HEK293 (cell line): ENCODE measurements at regions not wholly inside any gene's neighbourhood (a gene's known extent, or its start where the extent isn't known, plus 50 kb on each side); places are given as distances from the start of the nearest gene placed in this dataset.

Experiments used
- CTCF ChIA-PET: fragments of 350-600 bp; formaldehyde crosslinking; extraction: SDS; loops from one replicate; lab custom pipeline; 2021; ENCODE audit warnings: antibody characterized with exemption; lab: Yijun Ruan, JAX
- POLR2A ChIA-PET: fragments of 300-600 bp; formaldehyde crosslinking; extraction: SDS; loops from one replicate; lab custom pipeline; 2020; ENCODE audit warnings: antibody characterized with exemption, inconsistent platforms; lab: Yijun Ruan, JAX
- H3K27ac ChIP-seq: fragments of 200-500 bp; sonication (Bioruptor generic); 2 replicates; pipeline ENCODE4 v1.5.1; 2014; ENCODE audit warnings: low read depth, low read length, control low read depth, inconsistent platforms; ENCODE audit errors: extremely low read depth
- H3K36me3 ChIP-seq, 2 experiments: fragments of 200-500 bp in 1 of 2; sonication (Bioruptor generic) in 1 of 2; 1 replicate in 1 of 2; 2 replicates in 1 of 2; pipeline ENCODE4 v1.5.1; 2014 to 2017; ENCODE audit warnings: inconsistent platforms in 2 of 2, low read length in 2 of 2; ENCODE audit not compliant: control insufficient read depth in 2 of 2, insufficient read depth in 1 of 2
- H3K4me1 ChIP-seq: fragments of 200-500 bp; sonication (Bioruptor generic); 2 replicates; pipeline ENCODE4 v1.5.1; 2014; ENCODE audit warnings: mild to moderate bottlenecking, low read length, inconsistent platforms; ENCODE audit not compliant: control insufficient read depth, insufficient read depth
- H3K4me3 ChIP-seq: 2 replicates; pipeline ENCODE4 v1.5.1; 2011; ENCODE audit warnings: low read depth, mild to moderate bottlenecking, control low read depth, low read length, moderate library complexity
- H3K9me3 ChIP-seq: fragments of 200-500 bp; sonication (Bioruptor generic); 2 replicates; pipeline ENCODE4 v1.5.1; 2014; ENCODE audit warnings: low read depth, low read length, inconsistent platforms; ENCODE audit not compliant: control insufficient read depth, insufficient read depth
- BCL11A ChIP-seq: fragments of 450-650 bp; formaldehyde crosslinking; IDR thresholded peaks from 2 replicates; pipeline ENCODE4 v1.5.1; 2016; ENCODE audit warnings: low read depth, missing biosample characterization, missing genetic modification characterization
- PRDM6 ChIP-seq: fragments of 450-650 bp; formaldehyde crosslinking; IDR thresholded peaks from 2 replicates; pipeline ENCODE4 v1.5.1; 2017; ENCODE audit warnings: missing biosample characterization, missing genetic modification characterization
- SETDB1 ChIP-seq: IDR thresholded peaks from one replicate; pipeline ENCODE4 v1.6.1; 2017; ENCODE audit warnings: mild to moderate bottlenecking, low read length, moderate library complexity, mixed read lengths; ENCODE audit not compliant: insufficient read length
- SP2 ChIP-seq: fragments of 450-650 bp; formaldehyde crosslinking; IDR thresholded peaks from 2 replicates; pipeline ENCODE4 v1.5.1; 2016; ENCODE audit warnings: missing biosample characterization, missing genetic modification characterization
- TCF7L2 ChIP-seq: IDR thresholded peaks from 2 replicates; pipeline ENCODE4 v1.6.1; 2011; ENCODE audit warnings: low read depth, mild to moderate bottlenecking, inconsistent platforms, low read length, moderate library complexity, borderline replicate concordance
- ZBTB17 ChIP-seq: fragments of 450-650 bp; formaldehyde crosslinking; IDR thresholded peaks from 2 replicates; pipeline ENCODE4 v1.5.1; 2016; ENCODE audit warnings: missing biosample characterization, missing genetic modification characterization
- ZBTB48 ChIP-seq: fragments of 450-650 bp; formaldehyde crosslinking; IDR thresholded peaks from 2 replicates; pipeline ENCODE4 v1.5.1; 2016; ENCODE audit warnings: missing biosample characterization, missing genetic modification characterization
- ZBTB8A ChIP-seq: fragments of 450-650 bp; formaldehyde crosslinking; IDR thresholded peaks from 2 replicates; pipeline ENCODE4 v1.5.1; 2016; ENCODE audit warnings: missing biosample characterization, missing genetic modification characterization
- ZNF114 ChIP-seq: fragments of 450-650 bp; formaldehyde crosslinking; IDR thresholded peaks from 2 replicates; pipeline ENCODE4 v1.5.0; 2017; ENCODE audit warnings: missing biosample characterization, missing genetic modification characterization
- ZNF175 ChIP-seq: fragments of 450-650 bp; formaldehyde crosslinking; IDR thresholded peaks from 2 replicates; pipeline ENCODE4 v1.5.1; 2016; ENCODE audit warnings: missing biosample characterization, missing genetic modification characterization
- ZNF24 ChIP-seq: fragments of 450-650 bp; formaldehyde crosslinking; IDR thresholded peaks from 2 replicates; pipeline ENCODE4 v1.5.1; 2016; ENCODE audit warnings: missing biosample characterization, missing genetic modification characterization
- ZNF266 ChIP-seq: fragments of 450-650 bp; formaldehyde crosslinking; IDR thresholded peaks from 2 replicates; pipeline ENCODE4 v1.5.1; 2016; ENCODE audit warnings: missing biosample characterization, missing genetic modification characterization, low read depth
- ZNF521 ChIP-seq: fragments of 450-650 bp; formaldehyde crosslinking; IDR thresholded peaks from 2 replicates; pipeline ENCODE4 v1.5.1; 2017; ENCODE audit warnings: missing biosample characterization, mild to moderate bottlenecking, missing genetic modification characterization
- ZNF548 ChIP-seq: fragments of 450-650 bp; formaldehyde crosslinking; IDR thresholded peaks from 2 replicates; pipeline ENCODE4 v1.5.1; 2016; ENCODE audit warnings: missing biosample characterization, missing genetic modification characterization
- ZNF549 ChIP-seq: fragments of 450-650 bp; IDR thresholded peaks from 2 replicates; pipeline ENCODE4 v1.5.1; 2018; ENCODE audit warnings: missing biosample characterization, missing genetic modification characterization, mild to moderate bottlenecking, inconsistent platforms, moderate library complexity
- ZNF585B ChIP-seq: fragments of 450-650 bp; formaldehyde crosslinking; IDR thresholded peaks from 2 replicates; pipeline ENCODE4 v1.5.1; 2016; ENCODE audit warnings: missing biosample characterization, missing genetic modification characterization
- ZNF629 ChIP-seq: fragments of 450-650 bp; formaldehyde crosslinking; IDR thresholded peaks from 2 replicates; pipeline ENCODE4 v1.5.1; 2017; ENCODE audit warnings: missing biosample characterization, missing genetic modification characterization
- ZNF660 ChIP-seq: fragments of 450-650 bp; IDR thresholded peaks from 2 replicates; pipeline ENCODE4 v1.5.1; 2018; ENCODE audit warnings: missing biosample characterization, mild to moderate bottlenecking, missing genetic modification characterization
- ZNF707 ChIP-seq: fragments of 450-650 bp; formaldehyde crosslinking; IDR thresholded peaks from 2 replicates; pipeline ENCODE4 v1.5.1; 2016; ENCODE audit warnings: missing biosample characterization, missing genetic modification characterization
- ZSCAN23 ChIP-seq: fragments of 450-650 bp; formaldehyde crosslinking; IDR thresholded peaks from 2 replicates; pipeline ENCODE4 v1.5.1; 2016; ENCODE audit warnings: missing biosample characterization, missing genetic modification characterization
- TF ChIP-seq, protein P1 (sequence below): fragments of 450-650 bp; formaldehyde crosslinking; IDR thresholded peaks from 2 replicates; pipeline ENCODE4 v1.5.1; 2016; ENCODE audit warnings: missing biosample characterization, missing genetic modification characterization
- TF ChIP-seq, protein P2 (sequence below): fragments of 450-650 bp; formaldehyde crosslinking; IDR thresholded peaks from 2 replicates; pipeline ENCODE4 v1.5.1; 2016; ENCODE audit warnings: missing biosample characterization, missing genetic modification characterization
- TF ChIP-seq, protein P3 (sequence below): fragments of 450-650 bp; formaldehyde crosslinking; IDR thresholded peaks from 2 replicates; pipeline ENCODE4 v1.5.1; 2016; ENCODE audit warnings: missing biosample characterization, missing genetic modification characterization
- TF ChIP-seq, protein P4 (sequence below): fragments of 450-650 bp; formaldehyde crosslinking; IDR thresholded peaks from 2 replicates; pipeline ENCODE4 v1.5.1; 2016; ENCODE audit warnings: missing biosample characterization, missing genetic modification characterization
- TF ChIP-seq, protein P5 (sequence below): fragments of 450-650 bp; IDR thresholded peaks from 2 replicates; pipeline ENCODE4 v1.5.1; 2018; ENCODE audit warnings: missing biosample characterization, missing genetic modification characterization
- TF ChIP-seq, protein P6 (sequence below): fragments of 450-650 bp; formaldehyde crosslinking; IDR thresholded peaks from 2 replicates; pipeline ENCODE4 v1.5.0; 2017; ENCODE audit warnings: missing biosample characterization, missing genetic modification characterization, borderline replicate concordance

DNA sequence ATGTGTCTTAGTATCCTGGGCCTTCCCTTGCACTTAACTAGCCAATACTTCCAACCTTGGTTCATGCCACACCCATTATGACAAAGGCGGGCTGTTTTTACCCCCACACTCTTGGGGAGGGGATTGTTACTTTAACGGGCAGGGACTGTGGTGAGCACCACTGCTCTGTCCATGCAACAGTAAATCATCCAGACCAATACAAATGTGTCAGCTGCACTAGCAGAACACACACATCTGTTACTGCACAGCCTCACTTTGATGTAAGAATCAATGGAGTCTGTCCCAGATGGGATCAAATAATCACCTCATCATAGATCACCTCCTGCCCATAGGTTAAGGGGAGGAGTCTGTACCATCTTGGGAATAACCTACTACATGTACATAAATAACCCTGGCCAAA lies 58.1 kb downstream of the NPAP1 start:
- Histone ChIP-seq H3K4me3 (no peak overlapping the region), H3K36me3 (no peaks in the 10 kb centered on the region), H3K9me3 (no peaks in the 10 kb centered on the region), H3K27ac (no peak overlapping the region), H3K4me1 (no peaks in the 10 kb centered on the region)
- TF ChIP-seq ZNF521 (tag by site-specific recombination) (no peak), ZNF660 (no peak), ZBTB8A (tag by site-specific recombination) (no peak), ZNF585B (tag by site-specific recombination) (no peak), ZNF175 (tag by site-specific recombination) (no peak), ZNF629 (no peak), ZNF549 (no peak), ZSCAN23 (no peak)
- TF ChIP-seq, protein P1, sequence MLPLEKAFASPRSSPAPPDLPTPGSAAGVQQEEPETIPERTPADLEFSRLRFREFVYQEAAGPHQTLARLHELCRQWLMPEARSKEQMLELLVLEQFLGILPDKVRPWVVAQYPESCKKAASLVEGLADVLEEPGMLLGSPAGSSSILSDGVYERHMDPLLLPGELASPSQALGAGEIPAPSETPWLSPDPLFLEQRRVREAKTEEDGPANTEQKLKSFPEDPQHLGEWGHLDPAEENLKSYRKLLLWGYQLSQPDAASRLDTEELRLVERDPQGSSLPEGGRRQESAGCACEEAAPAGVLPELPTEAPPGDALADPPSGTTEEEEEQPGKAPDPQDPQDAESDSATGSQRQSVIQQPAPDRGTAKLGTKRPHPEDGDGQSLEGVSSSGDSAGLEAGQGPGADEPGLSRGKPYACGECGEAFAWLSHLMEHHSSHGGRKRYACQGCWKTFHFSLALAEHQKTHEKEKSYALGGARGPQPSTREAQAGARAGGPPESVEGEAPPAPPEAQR (tag by site-specific recombination): no peak
- TF ChIP-seq, protein P2, sequence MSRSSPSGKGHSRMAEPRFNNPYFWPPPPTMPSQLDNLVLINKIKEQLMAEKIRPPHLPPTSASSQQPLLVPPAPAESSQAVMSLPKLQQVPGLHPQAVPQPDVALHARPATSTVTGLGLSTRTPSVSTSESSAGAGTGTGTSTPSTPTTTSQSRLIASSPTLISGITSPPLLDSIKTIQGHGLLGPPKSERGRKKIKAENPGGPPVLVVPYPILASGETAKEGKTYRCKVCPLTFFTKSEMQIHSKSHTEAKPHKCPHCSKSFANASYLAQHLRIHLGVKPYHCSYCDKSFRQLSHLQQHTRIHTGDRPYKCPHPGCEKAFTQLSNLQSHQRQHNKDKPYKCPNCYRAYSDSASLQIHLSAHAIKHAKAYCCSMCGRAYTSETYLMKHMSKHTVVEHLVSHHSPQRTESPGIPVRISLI (tag by site-specific recombination): no peak
- POLR2A ChIA-PET: no interaction called here
- CTCF ChIA-PET: no interaction called here

DNA sequence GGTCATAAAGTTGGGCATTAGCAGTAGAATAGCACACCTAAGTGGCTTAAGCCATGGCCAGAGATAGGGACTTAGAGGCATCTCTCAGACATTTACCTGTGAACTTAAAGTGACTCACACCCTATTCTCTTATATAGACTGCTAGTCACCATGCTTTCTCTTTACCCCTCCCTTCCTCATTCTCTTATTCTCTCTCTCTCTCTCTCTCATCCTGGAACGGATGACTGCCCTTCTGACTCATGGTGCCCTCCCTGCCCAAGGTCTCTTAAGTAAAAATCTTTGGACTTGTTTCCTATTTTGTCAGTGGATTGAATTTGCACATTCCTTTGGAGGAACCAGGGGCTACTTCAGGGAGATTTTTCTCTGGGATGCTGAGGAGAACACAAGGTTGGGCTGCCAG lies 58.8 kb downstream of the NPAP1 start:
- H3K9me3 ChIP-seq: no peaks in the 10 kb centered on the region
- POLR2A ChIA-PET: no interaction called here
- TF ChIP-seq, protein P3, sequence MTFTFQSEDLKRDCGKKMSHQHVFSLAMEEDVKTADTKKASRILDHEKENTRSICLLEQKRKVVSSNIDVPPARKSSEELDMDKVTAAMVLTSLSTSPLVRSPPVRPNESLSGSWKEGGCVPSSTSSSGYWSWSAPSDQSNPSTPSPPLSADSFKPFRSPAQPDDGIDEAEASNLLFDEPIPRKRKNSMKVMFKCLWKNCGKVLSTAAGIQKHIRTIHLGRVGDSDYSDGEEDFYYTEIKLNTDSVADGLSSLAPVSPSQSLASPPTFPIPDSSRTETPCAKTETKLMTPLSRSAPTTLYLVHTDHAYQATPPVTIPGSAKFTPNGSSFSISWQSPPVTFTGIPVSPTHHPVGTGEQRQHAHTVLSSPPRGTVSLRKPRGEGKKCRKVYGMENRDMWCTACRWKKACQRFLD: no peak
- TF ChIP-seq, protein P4, sequence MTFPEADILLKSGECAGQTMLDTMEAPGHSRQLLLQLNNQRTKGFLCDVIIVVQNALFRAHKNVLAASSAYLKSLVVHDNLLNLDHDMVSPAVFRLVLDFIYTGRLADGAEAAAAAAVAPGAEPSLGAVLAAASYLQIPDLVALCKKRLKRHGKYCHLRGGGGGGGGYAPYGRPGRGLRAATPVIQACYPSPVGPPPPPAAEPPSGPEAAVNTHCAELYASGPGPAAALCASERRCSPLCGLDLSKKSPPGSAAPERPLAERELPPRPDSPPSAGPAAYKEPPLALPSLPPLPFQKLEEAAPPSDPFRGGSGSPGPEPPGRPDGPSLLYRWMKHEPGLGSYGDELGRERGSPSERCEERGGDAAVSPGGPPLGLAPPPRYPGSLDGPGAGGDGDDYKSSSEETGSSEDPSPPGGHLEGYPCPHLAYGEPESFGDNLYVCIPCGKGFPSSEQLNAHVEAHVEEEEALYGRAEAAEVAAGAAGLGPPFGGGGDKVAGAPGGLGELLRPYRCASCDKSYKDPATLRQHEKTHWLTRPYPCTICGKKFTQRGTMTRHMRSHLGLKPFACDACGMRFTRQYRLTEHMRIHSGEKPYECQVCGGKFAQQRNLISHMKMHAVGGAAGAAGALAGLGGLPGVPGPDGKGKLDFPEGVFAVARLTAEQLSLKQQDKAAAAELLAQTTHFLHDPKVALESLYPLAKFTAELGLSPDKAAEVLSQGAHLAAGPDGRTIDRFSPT (tag by site-specific recombination): no peak
- TF ChIP-seq TCF7L2: no peak
- TF ChIP-seq BCL11A (tag by site-specific recombination): no peak
- no peak for TF ChIP-seq ZBTB48 (tag by site-specific recombination)
- TF ChIP-seq SETDB1: no peak
- no peak for TF ChIP-seq ZNF114
- TF ChIP-seq, protein P5, sequence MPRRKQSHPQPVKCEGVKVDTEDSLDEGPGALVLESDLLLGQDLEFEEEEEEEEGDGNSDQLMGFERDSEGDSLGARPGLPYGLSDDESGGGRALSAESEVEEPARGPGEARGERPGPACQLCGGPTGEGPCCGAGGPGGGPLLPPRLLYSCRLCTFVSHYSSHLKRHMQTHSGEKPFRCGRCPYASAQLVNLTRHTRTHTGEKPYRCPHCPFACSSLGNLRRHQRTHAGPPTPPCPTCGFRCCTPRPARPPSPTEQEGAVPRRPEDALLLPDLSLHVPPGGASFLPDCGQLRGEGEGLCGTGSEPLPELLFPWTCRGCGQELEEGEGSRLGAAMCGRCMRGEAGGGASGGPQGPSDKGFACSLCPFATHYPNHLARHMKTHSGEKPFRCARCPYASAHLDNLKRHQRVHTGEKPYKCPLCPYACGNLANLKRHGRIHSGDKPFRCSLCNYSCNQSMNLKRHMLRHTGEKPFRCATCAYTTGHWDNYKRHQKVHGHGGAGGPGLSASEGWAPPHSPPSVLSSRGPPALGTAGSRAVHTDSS: no peak
- no peak for TF ChIP-seq ZNF707 (tag by site-specific recombination)
- TF ChIP-seq ZNF24 (tag by site-specific recombination): no peak
- no peak for TF ChIP-seq PRDM6 (tag by site-specific recombination)
- TF ChIP-seq SP2 (tag by site-specific recombination): no peak
- TF ChIP-seq ZNF548: no peak
- TF ChIP-seq ZSCAN23: no peak
- no peak for TF ChIP-seq ZBTB17
- TF ChIP-seq, protein P6, sequence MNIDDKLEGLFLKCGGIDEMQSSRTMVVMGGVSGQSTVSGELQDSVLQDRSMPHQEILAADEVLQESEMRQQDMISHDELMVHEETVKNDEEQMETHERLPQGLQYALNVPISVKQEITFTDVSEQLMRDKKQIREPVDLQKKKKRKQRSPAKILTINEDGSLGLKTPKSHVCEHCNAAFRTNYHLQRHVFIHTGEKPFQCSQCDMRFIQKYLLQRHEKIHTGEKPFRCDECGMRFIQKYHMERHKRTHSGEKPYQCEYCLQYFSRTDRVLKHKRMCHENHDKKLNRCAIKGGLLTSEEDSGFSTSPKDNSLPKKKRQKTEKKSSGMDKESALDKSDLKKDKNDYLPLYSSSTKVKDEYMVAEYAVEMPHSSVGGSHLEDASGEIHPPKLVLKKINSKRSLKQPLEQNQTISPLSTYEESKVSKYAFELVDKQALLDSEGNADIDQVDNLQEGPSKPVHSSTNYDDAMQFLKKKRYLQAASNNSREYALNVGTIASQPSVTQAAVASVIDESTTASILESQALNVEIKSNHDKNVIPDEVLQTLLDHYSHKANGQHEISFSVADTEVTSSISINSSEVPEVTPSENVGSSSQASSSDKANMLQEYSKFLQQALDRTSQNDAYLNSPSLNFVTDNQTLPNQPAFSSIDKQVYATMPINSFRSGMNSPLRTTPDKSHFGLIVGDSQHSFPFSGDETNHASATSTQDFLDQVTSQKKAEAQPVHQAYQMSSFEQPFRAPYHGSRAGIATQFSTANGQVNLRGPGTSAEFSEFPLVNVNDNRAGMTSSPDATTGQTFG (tag by site-specific recombination): no peak
- no peak for TF ChIP-seq ZNF266

More for the DNA sequence above, 58.8 kb downstream of the NPAP1 start:
- no peaks in the 10 kb centered on the region for H3K36me3 ChIP-seq
- H3K4me3 ChIP-seq: no peak overlapping the region
- no peak overlapping the region for H3K27ac ChIP-seq
- CTCF ChIA-PET: no interaction called here
- no peaks in the 10 kb centered on the region for H3K4me1 ChIP-seq
